K562 (cell line): ENCODE measurements at regions not wholly inside any gene's neighbourhood (a gene's known extent, or its start where the extent isn't known, plus 50 kb on each side); places are given as distances from the start of the nearest gene placed in this dataset.

Source experiments
- HNRNPK ChIP-seq: fragments of 200-400 bp; formaldehyde crosslinking; IDR thresholded peaks from one replicate; pipeline ENCODE4 v1.6.1; 2018; ENCODE audit warnings: mild to moderate bottlenecking, low read depth, low read length; ENCODE audit not compliant: poor library complexity, severe bottlenecking
- ZFP30 ChIP-seq: fragments of 250-450 bp; sonication (Bioruptor Pico); IDR thresholded peaks from 2 replicates; pipeline ENCODE4 v1.8.0; 2022; ENCODE audit warnings: moderate library complexity, mild to moderate bottlenecking, inconsistent platforms, borderline replicate concordance
- ZNF324 ChIP-seq: fragments of 250-450 bp; sonication (Bioruptor Pico); IDR thresholded peaks from 2 replicates; pipeline ENCODE4 v1.4.0; 2020; ENCODE audit warnings: mild to moderate bottlenecking
- ZNF644 ChIP-seq: fragments of 200-800 bp; sonication (Bioruptor generic); IDR thresholded peaks from 2 replicates; pipeline ENCODE4 v1.6.1; 2016; ENCODE audit warnings: low read depth, missing genetic modification characterization, missing compliant biosample characterization
- TF ChIP-seq, protein P1 (sequence below): sonication (generic); formaldehyde crosslinking; IDR thresholded peaks from 2 replicates; pipeline ENCODE4 v1.8.1; 2023; ENCODE audit warnings: mild to moderate bottlenecking, missing genetic modification reagents
- TF ChIP-seq, protein P2 (sequence below): fragments of 450-650 bp; formaldehyde crosslinking; IDR thresholded peaks from 2 replicates; pipeline ENCODE4 v1.4.0; 2020; ENCODE audit warnings: mild to moderate bottlenecking, mixed read lengths
- TF ChIP-seq, protein P3 (sequence below): fragments of 450-650 bp; IDR thresholded peaks from 2 replicates; pipeline ENCODE4 v1.6.1; 2017; ENCODE audit warnings: antibody characterized with exemption

DNA sequence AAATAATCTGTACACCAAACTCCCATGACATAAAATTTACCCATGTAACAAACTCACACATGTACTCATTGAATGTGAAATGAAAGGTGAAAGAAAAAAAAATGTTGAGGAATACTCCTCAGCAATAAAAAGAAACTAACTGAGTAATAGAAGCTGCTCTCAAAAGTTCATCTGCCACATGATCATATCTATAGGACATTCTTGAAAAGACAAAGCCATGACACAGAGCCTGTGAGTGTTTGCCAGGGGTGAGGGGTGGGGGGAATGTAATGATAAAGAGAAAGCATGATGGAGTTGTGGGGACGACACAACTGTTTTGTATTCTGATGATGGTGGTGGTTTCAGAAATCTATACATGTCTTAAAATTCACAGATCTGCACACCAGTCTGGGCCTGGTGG, 52.2 kb upstream of the TMC5 start (continued):
- TF ChIP-seq, protein P1, sequence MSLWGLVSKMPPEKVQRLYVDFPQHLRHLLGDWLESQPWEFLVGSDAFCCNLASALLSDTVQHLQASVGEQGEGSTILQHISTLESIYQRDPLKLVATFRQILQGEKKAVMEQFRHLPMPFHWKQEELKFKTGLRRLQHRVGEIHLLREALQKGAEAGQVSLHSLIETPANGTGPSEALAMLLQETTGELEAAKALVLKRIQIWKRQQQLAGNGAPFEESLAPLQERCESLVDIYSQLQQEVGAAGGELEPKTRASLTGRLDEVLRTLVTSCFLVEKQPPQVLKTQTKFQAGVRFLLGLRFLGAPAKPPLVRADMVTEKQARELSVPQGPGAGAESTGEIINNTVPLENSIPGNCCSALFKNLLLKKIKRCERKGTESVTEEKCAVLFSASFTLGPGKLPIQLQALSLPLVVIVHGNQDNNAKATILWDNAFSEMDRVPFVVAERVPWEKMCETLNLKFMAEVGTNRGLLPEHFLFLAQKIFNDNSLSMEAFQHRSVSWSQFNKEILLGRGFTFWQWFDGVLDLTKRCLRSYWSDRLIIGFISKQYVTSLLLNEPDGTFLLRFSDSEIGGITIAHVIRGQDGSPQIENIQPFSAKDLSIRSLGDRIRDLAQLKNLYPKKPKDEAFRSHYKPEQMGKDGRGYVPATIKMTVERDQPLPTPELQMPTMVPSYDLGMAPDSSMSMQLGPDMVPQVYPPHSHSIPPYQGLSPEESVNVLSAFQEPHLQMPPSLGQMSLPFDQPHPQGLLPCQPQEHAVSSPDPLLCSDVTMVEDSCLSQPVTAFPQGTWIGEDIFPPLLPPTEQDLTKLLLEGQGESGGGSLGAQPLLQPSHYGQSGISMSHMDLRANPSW (CRISPR knock-in tag) = no peak
- TF ChIP-seq, protein P2, sequence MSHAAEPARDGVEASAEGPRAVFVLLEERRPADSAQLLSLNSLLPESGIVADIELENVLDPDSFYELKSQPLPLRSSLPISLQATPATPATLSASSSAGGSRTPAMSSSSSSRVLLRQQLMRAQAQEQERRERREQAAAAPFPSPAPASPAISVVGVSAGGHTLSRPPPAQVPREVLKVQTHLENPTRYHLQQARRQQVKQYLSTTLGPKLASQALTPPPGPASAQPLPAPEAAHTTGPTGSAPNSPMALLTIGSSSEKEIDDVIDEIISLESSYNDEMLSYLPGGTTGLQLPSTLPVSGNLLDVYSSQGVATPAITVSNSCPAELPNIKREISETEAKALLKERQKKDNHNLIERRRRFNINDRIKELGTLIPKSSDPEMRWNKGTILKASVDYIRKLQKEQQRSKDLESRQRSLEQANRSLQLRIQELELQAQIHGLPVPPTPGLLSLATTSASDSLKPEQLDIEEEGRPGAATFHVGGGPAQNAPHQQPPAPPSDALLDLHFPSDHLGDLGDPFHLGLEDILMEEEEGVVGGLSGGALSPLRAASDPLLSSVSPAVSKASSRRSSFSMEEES (CRISPR knock-in tag) = no peak
- TF ChIP-seq, protein P3, sequence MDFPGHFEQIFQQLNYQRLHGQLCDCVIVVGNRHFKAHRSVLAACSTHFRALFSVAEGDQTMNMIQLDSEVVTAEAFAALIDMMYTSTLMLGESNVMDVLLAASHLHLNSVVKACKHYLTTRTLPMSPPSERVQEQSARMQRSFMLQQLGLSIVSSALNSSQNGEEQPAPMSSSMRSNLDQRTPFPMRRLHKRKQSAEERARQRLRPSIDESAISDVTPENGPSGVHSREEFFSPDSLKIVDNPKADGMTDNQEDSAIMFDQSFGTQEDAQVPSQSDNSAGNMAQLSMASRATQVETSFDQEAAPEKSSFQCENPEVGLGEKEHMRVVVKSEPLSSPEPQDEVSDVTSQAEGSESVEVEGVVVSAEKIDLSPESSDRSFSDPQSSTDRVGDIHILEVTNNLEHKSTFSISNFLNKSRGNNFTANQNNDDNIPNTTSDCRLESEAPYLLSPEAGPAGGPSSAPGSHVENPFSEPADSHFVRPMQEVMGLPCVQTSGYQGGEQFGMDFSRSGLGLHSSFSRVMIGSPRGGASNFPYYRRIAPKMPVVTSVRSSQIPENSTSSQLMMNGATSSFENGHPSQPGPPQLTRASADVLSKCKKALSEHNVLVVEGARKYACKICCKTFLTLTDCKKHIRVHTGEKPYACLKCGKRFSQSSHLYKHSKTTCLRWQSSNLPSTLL = no peak
- TF ChIP-seq ZNF644 (no peak), HNRNPK (no peak), ZFP30 (CRISPR knock-in tag) (no peak), ZNF324 (CRISPR knock-in tag) (no peak)
- TF ChIP-seq, all 486 proteins: peak for 0
